HG02588 (cell line): ENCODE measurements at regions not wholly inside any gene's neighbourhood (a gene's known extent, or its start where the extent isn't known, plus 50 kb on each side); places are given as distances from the start of the nearest gene placed in this dataset.

Experiments used
- ATAC-seq: cut with Tn5 transposase; IDR thresholded peaks from one replicate; pipeline ENCODE4 v1.9.1; 2021; ENCODE audit warnings: mild to moderate bottlenecking, moderate library complexity; ENCODE audit not compliant: unreplicated experiment

DNA sequence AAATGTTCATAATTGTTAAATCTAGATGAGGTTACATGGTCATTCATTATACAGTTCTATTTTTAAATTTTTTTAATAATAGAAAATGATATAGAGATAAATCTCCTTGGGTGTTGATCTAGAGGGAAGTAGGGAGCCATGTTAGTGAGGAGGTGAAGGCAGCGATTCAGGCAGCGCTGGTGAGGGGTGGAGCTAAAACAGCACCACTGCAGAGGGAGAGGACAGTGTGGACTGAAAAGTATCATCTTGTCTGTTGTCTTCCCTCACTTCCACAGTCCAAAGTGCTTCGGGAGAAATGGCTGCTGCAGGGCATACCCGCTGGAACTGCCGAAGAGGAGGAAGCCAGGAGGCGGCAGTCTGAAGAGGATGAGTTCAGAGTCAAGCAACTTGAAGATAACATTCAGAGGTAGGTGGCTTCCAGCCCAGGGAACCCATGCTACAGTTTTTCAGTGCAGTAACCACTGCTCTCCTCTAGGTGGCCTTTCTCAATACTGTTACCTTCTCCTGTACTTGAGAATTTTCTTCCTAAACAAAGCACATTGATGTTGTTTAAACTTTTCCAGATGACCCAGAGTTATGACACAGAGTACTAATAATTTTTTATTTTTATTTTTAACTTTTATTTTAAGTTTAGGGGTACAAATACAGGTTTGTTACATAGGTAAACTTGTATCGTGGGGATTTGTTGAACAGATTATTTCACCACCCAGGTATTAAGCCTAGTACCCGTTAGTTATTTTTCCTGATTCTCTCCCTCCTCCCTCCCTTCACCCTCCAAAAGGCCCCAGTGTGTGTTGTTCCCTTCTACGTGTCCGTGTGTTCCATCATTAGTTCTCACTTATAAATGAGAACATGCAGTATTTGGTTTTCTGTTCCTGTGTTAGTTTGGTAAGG is 100.5 kb downstream of the PALM2AKAP2 start:
- no peak for ATAC-seq

- no peak for ATAC-seq
These were observed 103.6 kb downstream of the PALM2AKAP2 start for GRCh38 chr9:109883623-109884022.

DNA sequence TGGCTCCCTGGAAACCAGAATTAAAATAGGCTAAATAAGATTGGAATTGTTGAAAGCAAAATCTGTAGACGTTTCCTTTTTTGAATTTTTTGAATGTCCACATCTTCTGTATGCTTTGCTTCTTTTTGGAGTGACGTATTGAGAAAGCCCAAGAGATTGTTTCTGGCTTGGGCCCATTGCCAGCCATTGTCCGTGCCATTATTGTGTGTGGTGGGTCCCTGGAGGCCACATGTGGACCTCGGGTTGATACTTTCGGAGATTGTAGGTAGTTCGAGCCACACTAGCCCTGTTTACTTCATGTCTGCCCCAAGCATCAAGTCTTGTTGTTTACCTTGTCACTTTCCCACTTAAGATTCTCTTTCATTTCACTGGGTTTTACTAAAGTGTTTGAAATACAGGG is 106.0 kb downstream of the PALM2AKAP2 start:
- ATAC-seq = no peak

GRCh38 chr9:109886617-109887016 is 106.6 kb downstream of the PALM2AKAP2 start:
- ATAC-seq = no peak

DNA sequence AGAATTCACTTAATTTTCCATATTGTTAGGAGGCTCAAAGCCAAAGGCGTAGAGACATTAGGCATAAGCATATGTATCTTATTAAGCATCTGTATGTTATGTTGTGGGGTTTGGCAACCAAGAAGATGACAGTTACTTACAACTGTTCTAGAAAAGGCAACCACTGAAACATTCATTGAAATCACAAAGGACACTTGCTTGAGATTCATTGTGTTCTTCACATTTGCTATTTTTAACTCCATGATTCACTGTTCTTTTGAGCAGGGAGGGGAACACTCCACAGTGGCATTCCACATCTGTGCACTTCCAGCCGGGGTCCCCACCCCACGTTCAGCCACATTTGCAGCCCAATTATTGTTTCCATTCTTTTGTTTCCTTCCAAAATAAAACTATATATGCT is 107.1 kb downstream of the PALM2AKAP2 start:
- no peak for ATAC-seq

- no peak for ATAC-seq
These were observed 108.7 kb downstream of the PALM2AKAP2 start for GRCh38 chr9:109888695-109889094.

- ATAC-seq = no peak
These were observed 109.5 kb downstream of the PALM2AKAP2 start for GRCh38 chr9:109889456-109889855.

DNA sequence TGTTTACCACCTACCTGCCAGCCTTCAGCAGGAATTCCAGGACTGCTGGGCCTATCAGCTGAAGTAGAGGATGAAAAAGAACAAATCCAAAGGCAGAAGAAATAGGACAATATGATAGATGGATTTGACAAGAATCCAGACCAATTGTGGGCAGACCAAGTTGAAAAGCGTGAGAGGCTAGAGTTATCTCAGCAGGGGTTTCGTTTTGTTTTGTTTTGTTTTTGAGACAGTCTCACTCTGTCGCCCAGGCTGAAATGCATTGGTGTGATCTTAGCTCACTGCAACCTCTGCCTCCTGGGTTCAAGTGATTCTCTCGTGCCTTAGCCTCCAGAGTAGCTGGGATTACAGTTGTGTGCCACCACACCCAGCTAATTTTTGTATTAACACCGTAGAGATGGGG is 113.2 kb downstream of the PALM2AKAP2 start:
- ATAC-seq = no peak

GRCh38 chr9:109894473-109894872 is 114.5 kb downstream of the PALM2AKAP2 start:
- ATAC-seq = no peak

- peak; percentile 66 for ATAC-seq
These were observed 115.1 kb downstream of the PALM2AKAP2 start for GRCh38 chr9:109894921-109895758.

GRCh38 chr9:109901201-109901600 is 121.2 kb downstream of the PALM2AKAP2 start:
- ATAC-seq = no peak

DNA sequence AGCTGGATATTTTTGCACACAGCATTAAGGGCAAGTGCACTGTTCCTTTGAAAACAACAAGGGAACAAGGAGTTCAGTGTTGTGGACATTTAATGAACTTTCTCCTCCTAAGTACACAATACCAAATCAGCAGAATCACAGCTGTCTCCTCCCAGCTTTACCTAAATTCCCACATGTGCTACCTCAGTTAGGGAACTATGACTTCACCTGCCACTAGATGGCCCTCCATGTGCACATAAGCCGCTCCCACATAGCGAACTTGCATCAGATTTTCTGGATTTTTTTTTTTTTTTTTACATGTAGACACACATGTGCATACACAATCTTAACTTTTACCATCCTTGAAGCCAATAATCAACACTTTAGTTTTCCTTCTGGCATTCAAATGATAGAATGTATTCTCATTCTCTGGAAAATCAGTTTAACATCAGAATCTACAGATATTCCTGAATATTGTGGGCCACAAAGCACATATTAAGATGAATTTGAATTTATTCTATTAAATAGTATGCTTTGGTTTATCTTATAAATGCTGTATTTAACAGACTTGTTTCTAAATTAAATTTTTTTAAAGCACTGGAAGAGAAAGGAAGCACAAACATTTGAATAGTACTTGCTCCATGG is 123.6 kb downstream of the PALM2AKAP2 start:
- no peak for ATAC-seq

- ATAC-seq = no peak
These were observed 124.7 kb downstream of the PALM2AKAP2 start for GRCh38 chr9:109904666-109905065.

GRCh38 chr9:109905472-109905871 is 125.5 kb downstream of the PALM2AKAP2 start:
- no peak for ATAC-seq

DNA sequence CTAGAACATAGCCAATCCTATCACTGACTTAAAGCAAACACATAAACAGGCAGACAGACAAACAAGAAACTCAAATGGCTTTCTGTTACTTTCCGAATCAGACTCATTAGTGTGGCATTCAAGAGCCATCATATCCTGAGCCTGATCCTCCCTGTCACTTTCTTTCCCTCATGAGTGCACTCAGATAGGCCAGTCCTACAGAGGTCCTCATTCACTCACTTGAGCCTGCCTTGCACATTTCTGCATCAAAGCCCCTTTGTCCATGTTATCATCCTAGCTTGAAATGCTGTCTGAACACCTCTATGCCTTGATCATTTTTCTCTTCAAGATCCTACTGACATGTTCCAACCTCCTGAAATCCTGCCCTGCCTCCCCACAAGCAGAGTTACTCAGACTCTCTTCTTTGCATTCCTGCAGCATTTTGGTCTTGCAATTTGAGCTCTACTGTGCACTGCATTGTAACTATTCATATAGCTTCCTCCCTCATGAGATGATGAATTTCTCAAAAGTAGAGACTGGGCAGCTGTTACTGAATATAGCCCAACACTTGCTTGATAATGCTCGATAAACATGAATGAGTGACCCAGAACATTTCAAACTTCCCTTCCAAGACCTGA is 126.9 kb downstream of the PALM2AKAP2 start:
- peak; percentile 19 for ATAC-seq

GRCh38 chr9:109907400-109907799 is 127.4 kb downstream of the PALM2AKAP2 start:
- ATAC-seq = peak; percentile 52

GRCh38 chr9:109907810-109908458 is 127.9 kb downstream of the PALM2AKAP2 start:
- no peak for ATAC-seq

- no peak for ATAC-seq
These were observed 128.7 kb downstream of the PALM2AKAP2 start for GRCh38 chr9:109908459-109909390.
